ENCODE measurements at regions not wholly inside any gene's neighbourhood (a gene's known extent, or its start where the extent isn't known, plus 50 kb on each side); places are given as distances from the start of the nearest gene placed in this dataset.

DNA sequence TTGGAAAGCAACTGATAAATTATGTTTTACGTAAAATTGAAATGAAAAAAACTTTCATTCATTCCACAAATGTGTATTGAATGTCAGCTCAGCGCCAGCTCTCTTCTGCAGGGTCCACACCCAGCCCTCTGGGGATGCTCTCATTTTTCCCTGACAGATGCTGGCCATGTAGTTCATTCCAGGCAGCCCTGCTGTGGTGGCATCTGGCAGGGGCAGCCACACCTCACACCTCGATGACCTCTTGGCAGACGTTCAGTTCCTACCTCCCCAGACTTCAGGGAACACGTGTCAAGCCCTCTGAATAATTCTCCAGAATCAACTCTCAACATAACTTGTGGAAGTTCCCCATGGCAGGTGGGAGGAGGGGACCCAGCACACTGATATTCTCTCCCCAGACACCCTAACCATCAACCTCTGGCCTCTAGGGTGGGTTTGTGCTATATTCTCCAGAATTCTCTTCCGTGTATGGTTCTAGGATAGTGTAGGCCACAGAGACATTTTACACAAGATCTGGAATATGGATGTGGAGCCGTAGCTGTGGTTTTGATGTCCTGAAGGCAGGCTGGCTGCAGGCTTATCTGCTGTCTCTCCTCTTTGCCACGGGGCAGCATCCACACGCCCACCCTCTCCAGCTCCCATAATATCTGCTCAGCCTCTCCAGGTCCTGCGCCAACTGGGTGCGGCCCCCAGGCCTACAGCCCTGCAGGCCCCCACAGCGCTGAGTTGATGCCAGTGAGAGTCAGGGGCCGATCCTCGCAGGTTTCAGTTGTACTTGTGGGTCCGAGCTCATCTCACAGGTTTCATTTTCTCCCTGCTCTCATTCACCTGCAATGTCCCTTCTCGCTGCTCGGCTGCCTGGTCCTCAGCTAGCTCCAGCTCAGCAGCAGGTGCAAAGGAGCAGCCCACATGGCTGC is 175.8 kb upstream of the ARID1B start:
- 88 to 89% methylated on average over 12 to 13 of the region's 17 CpGs for WGBS, 2 experiments (ENCODE audit: insufficient coverage in 2 of 2)
- no peak overlapping the region for H3K27ac ChIP-seq (ENCODE audit: low read depth, low read length, severe bottlenecking)

DNA sequence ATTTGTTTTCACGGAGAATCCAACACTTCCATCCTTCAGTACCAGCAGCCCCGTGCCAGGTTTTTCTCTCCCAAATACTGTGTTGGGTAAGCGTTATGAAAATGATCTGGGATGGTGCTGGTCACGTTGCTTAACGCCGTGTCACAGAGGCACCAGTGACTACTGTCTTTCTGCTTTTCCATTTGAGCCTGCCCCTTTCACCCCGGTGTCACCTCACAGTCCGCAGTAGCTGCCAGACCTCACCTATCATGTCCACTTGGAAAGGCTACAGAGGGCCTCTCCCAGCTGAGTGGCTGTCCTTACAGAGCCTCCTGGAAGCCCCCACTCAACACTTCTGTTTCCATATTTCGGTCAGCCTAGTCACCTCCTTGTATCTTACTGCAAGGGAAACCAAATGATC is 176.5 kb upstream of the ARID1B start:
- Histone ChIP-seq H3K9me3 (ENCODE audit: control insufficient read depth, low read length) (no peaks in the 10 kb centered on the region), H3K4me3 (ENCODE audit: extremely low read depth, insufficient read depth, low read length, poor library complexity, severe bottlenecking) (no peak overlapping the region), H3K4me1 (ENCODE audit: control insufficient read depth, insufficient read depth, low read length, poor library complexity, severe bottlenecking) (no peaks in the 10 kb centered on the region), H3K27ac (ENCODE audit: low read depth, low read length, severe bottlenecking) (no peak overlapping the region), H3K36me3 (ENCODE audit: control insufficient read depth, insufficient read depth, low read length) (no peaks in the 10 kb centered on the region)
- 84 to 100% methylated on average over 5 of the region's 9 CpGs for WGBS, 2 experiments (ENCODE audit: insufficient coverage in 2 of 2)

More for the DNA sequence above, 175.8 kb upstream of the ARID1B start:
- H3K4me3 ChIP-seq (ENCODE audit: extremely low read depth, insufficient read depth, low read length, poor library complexity, severe bottlenecking) = no peak overlapping the region
- H3K4me1 ChIP-seq (ENCODE audit: control insufficient read depth, insufficient read depth, low read length, poor library complexity, severe bottlenecking) = no peaks in the 10 kb centered on the region
- H3K9me3 ChIP-seq (ENCODE audit: control insufficient read depth, low read length) = no peaks in the 10 kb centered on the region
- H3K36me3 ChIP-seq (ENCODE audit: control insufficient read depth, insufficient read depth, low read length) = no peaks in the 10 kb centered on the region

DNA sequence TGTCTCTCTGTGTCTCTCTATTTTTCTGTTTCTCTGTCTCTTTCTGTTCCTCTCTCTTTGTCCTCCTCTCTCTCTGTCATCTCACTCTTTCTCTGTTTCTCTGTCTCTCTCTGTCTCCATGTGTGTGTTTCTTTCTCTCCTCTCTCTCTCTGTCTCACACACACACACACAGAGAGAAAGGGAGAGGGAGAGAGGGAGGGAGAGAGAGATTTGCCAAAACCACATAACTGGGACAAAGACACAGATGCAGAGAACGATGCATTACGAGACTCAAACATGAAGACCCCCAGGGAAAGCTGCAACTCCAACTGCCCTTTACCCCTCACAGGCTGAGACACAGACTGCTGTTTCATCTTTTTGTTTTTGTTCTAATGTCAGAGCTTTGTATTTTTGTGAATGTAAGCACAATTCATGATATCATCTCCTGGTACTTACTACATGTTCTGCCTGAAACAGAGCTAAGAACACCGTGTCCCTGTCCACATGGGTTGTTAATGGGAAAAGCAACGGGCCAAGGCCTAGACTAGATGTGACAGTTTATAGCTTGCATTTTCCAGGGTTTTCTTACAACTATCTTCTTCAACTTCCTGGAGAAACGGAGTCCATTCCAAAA is 177.1 kb upstream of the ARID1B start:
- Histone ChIP-seq H3K4me1 (ENCODE audit: control insufficient read depth, insufficient read depth, low read length, poor library complexity, severe bottlenecking) (no peaks in the 10 kb centered on the region), H3K9me3 (ENCODE audit: control insufficient read depth, low read length) (no peaks in the 10 kb centered on the region), H3K4me3 (ENCODE audit: extremely low read depth, insufficient read depth, low read length, poor library complexity, severe bottlenecking) (no peak overlapping the region), H3K27ac (ENCODE audit: low read depth, low read length, severe bottlenecking) (no peak overlapping the region), H3K36me3 (ENCODE audit: control insufficient read depth, insufficient read depth, low read length) (no peaks in the 10 kb centered on the region)
- WGBS, 2 experiments (ENCODE audit: insufficient coverage in 2 of 2) = 89 to 92% methylated on average over 3 to 4 of the region's 5 CpGs

DNA sequence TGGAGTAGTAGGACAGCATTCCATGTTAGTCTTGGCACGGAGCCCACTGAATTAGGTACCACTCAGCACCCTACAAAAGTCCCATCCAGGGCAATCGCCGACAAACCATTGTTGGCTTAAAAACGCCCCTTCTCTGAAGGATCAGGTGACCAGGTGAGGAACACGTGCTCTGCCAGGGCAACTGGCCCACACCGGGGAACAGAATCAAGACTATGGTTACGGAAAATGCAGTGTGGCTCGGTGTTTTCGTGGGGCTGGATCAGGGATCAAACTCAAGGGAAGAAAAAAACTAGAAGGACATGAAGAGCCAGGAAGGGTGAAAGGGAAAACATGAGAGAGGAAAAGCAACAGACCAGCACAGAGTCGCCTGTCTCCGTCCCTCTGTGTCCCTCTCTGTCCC is 177.8 kb upstream of the ARID1B start:
- Histone ChIP-seq H3K4me1 (ENCODE audit: control insufficient read depth, insufficient read depth, low read length, poor library complexity, severe bottlenecking) (no peaks in the 10 kb centered on the region), H3K36me3 (ENCODE audit: control insufficient read depth, insufficient read depth, low read length) (no peaks in the 10 kb centered on the region), H3K27ac (ENCODE audit: low read depth, low read length, severe bottlenecking) (no peak overlapping the region), H3K9me3 (ENCODE audit: control insufficient read depth, low read length) (no peaks in the 10 kb centered on the region), H3K4me3 (ENCODE audit: extremely low read depth, insufficient read depth, low read length, poor library complexity, severe bottlenecking) (no peak overlapping the region)
- 87 to 94% methylated on average over 10 to 11 of the region's 11 CpGs for WGBS, 2 experiments (ENCODE audit: insufficient coverage in 2 of 2)

DNA sequence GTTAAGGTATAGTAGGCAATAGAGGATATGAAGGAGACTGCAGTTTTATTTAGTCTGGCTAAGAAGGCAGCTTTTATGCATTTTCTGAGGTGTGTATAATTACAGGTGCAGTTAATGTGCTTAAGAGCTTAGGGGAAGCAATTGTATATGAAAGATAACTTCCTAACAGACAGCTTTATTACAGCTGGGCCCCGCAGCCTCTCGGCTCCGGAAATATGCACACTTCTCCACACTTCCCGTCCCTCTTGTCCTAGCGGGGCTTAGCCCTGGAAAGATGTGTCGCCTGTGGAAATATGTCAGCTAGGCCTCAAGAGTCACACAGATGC is 178.4 kb upstream of the ARID1B start:
- 94 to 97% methylated on average over 5 to 6 of the region's 6 CpGs for WGBS, 2 experiments (ENCODE audit: insufficient coverage in 2 of 2)
- Histone ChIP-seq H3K36me3 (ENCODE audit: control insufficient read depth, insufficient read depth, low read length) (no peaks in the 10 kb centered on the region), H3K4me1 (ENCODE audit: control insufficient read depth, insufficient read depth, low read length, poor library complexity, severe bottlenecking) (no peaks in the 10 kb centered on the region), H3K4me3 (ENCODE audit: extremely low read depth, insufficient read depth, low read length, poor library complexity, severe bottlenecking) (no peak overlapping the region), H3K9me3 (ENCODE audit: control insufficient read depth, low read length) (no peaks in the 10 kb centered on the region), H3K27ac (ENCODE audit: low read depth, low read length, severe bottlenecking) (no peak overlapping the region)

DNA sequence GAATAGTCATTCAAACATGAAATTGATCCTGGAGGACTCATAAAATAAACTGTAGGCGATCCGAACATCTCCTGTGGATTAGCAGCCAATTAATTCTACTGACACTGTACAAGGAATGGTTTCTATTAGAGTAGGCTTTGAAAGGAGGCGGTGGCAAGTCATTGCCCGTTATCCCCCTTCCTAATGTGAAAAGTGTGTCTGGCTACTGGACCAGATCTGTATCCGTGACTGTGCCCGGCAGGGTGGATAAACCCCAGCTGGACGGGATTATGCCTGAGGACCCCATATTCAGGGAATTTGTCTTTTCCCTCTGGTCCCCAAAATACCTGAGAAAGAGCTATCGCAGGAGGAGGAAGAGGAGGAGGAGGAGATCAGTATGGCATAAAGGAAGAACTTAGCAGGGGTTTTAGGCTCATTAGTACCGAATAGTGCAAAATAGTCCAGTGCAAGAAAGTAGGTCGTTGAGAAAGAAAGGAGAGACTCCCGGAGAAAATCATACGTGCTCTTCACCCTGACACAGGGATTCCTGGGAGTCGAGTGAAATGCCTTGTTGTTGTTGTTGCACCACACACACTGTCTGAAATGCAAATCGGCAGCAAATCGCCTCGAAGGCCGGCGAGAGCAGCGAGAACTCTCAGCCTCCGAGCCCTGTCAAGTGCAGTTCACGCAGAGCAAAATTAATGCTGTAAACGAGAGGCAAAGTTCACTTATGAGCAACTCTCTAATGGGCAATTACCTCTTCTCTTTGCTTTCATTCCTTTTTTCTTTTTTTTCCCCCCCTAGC is 178.9 kb upstream of the ARID1B start:
- no peak overlapping the region for H3K4me3 ChIP-seq (ENCODE audit: extremely low read depth, insufficient read depth, low read length, poor library complexity, severe bottlenecking)
- WGBS, 2 experiments (ENCODE audit: insufficient coverage in 2 of 2) = 75 to 79% methylated on average over 20 of the region's 22 CpGs

DNA sequence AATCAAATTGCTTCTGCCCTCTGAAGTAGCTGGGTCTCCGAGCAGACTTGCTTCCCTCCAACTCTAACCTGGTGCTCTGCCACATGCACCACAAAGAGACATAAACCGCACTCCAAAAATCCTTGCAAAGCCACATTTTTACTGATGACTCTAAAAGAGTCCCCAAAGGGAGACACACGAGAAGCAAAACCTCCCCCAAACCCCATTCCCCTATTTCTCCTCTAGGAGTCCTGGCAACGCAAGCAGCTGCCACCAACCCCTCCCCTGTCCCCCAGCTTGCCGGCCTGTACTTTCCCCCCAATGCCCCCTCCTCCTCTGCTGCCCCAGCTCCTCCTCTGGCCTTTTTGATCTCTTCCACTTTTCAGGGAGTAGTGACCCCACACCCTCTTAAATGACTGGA is 180.1 kb upstream of the ARID1B start:
- no peak overlapping the region for H3K27ac ChIP-seq (ENCODE audit: low read depth, low read length, severe bottlenecking)
- WGBS, 2 experiments (ENCODE audit: insufficient coverage in 2 of 2) = 76 to 87% methylated on average over 3 to 4 of the region's 5 CpGs
- H3K9me3 ChIP-seq (ENCODE audit: control insufficient read depth, low read length) = no peaks in the 10 kb centered on the region
- H3K36me3 ChIP-seq (ENCODE audit: control insufficient read depth, insufficient read depth, low read length) = no peaks in the 10 kb centered on the region
- H3K4me1 ChIP-seq (ENCODE audit: control insufficient read depth, insufficient read depth, low read length, poor library complexity, severe bottlenecking) = no peaks in the 10 kb centered on the region
- no peak overlapping the region for H3K4me3 ChIP-seq (ENCODE audit: extremely low read depth, insufficient read depth, low read length, poor library complexity, severe bottlenecking)

More for the DNA sequence above, 178.9 kb upstream of the ARID1B start:
- H3K27ac ChIP-seq (ENCODE audit: low read depth, low read length, severe bottlenecking) = no peak overlapping the region
- H3K4me1 ChIP-seq (ENCODE audit: control insufficient read depth, insufficient read depth, low read length, poor library complexity, severe bottlenecking) = no peaks in the 10 kb centered on the region
- no peaks in the 10 kb centered on the region for H3K9me3 ChIP-seq (ENCODE audit: control insufficient read depth, low read length)
- H3K36me3 ChIP-seq (ENCODE audit: control insufficient read depth, insufficient read depth, low read length) = no peaks in the 10 kb centered on the region

DNA sequence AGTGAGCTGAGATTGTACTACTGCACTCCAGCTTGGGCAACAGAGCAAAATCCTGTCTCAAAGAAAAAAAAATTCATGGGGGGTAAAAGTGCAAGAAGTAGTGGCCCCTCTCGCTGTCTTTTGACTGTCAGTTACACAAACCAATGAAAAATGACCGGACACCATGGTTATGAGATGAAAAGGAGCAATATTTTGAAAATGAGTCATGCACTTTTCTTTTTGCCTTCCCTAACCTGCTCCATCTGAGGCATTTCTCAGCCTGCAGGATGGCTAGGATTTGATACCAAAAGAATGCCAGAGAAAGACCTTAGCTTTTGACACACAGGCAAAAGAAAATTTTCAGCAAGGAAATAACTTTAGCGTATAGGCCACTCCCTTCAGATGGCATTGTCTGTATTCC is 181.7 kb upstream of the ARID1B start:
- Histone ChIP-seq H3K36me3 (ENCODE audit: control insufficient read depth, insufficient read depth, low read length) (no peaks in the 10 kb centered on the region), H3K27ac (ENCODE audit: low read depth, low read length, severe bottlenecking) (no peak overlapping the region), H3K4me3 (ENCODE audit: extremely low read depth, insufficient read depth, low read length, poor library complexity, severe bottlenecking) (no peak overlapping the region), H3K9me3 (ENCODE audit: control insufficient read depth, low read length) (no peaks in the 10 kb centered on the region), H3K4me1 (ENCODE audit: control insufficient read depth, insufficient read depth, low read length, poor library complexity, severe bottlenecking) (no peaks in the 10 kb centered on the region)
- WGBS, 2 experiments (ENCODE audit: insufficient coverage in 2 of 2) = 84 to 92% methylated on average over 3 of the region's 3 CpGs

DNA sequence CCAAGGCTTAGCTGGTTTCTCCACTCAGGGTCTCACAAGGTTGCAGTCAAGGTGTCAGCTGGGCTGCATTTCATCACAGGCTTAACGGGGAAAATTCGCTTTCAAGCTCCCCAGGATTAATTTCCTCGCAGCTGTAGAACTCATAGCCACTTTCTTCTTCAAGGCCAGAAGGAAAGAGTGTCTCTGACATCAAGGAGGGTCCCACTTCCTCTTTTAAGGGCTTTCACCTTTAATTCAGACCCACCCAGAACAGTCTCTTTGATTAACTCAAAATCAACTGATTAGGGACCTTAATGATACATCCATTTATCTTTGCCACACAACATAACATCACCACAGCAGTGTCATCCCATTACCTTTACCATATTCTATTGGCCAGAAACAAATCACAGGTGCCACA is 183.3 kb upstream of the ARID1B start:
- Histone ChIP-seq H3K4me1 (ENCODE audit: control insufficient read depth, insufficient read depth, low read length, poor library complexity, severe bottlenecking) (no peaks in the 10 kb centered on the region), H3K9me3 (ENCODE audit: control insufficient read depth, low read length) (no peaks in the 10 kb centered on the region), H3K4me3 (ENCODE audit: extremely low read depth, insufficient read depth, low read length, poor library complexity, severe bottlenecking) (no peak overlapping the region), H3K27ac (ENCODE audit: low read depth, low read length, severe bottlenecking) (no peak overlapping the region), H3K36me3 (ENCODE audit: control insufficient read depth, insufficient read depth, low read length) (no peaks in the 10 kb centered on the region)
- 80 to 82% methylated on average over 3 of the region's 3 CpGs for WGBS, 2 experiments (ENCODE audit: insufficient coverage in 2 of 2)

DNA sequence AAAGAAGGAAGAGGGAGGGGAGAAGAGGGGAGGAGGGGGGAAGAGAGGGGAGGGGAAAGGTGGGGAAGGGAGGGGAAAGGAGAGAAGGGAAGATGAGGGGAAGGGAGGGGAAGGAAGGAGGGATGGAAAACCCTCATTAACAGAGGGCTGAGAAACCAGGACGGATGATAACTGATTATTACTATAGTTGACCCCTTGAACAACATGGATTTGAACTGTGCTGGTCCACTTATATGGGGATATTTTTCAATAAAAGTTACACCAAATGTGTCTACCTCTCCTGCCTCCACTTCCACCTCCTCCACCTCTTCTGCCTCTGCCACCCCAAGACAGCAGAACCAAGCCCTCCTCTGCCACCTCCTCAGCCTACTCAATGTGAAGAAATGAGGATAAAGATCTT is 184.1 kb upstream of the ARID1B start:
- WGBS, 2 experiments (ENCODE audit: insufficient coverage in 2 of 2) = no CpG with 5 or more reads among the region's 1 CpG
- Histone ChIP-seq H3K9me3 (ENCODE audit: control insufficient read depth, low read length) (no peaks in the 10 kb centered on the region), H3K4me3 (ENCODE audit: extremely low read depth, insufficient read depth, low read length, poor library complexity, severe bottlenecking) (no peak overlapping the region), H3K4me1 (ENCODE audit: control insufficient read depth, insufficient read depth, low read length, poor library complexity, severe bottlenecking) (no peaks in the 10 kb centered on the region), H3K36me3 (ENCODE audit: control insufficient read depth, insufficient read depth, low read length) (no peaks in the 10 kb centered on the region), H3K27ac (ENCODE audit: low read depth, low read length, severe bottlenecking) (no peak overlapping the region)

Measured in mesodermal cell (in vitro differentiated cells).